ENCODE measurements at regions not wholly inside any gene's neighbourhood (a gene's known extent, or its start where the extent isn't known, plus 50 kb on each side); places are given as distances from the start of the nearest gene placed in this dataset.

- TF ChIP-seq USF1 (IDR thresholded peaks at IDR 0.05) (no peak), FOXM1 (IDR thresholded peaks at IDR 0.05; ENCODE audit: borderline replicate concordance, low read depth) (no peak), CREB1 (IDR thresholded peaks at IDR 0.05; ENCODE audit: low read depth) (no peak), RAD21 (IDR thresholded peaks at IDR 0.05; ENCODE audit: low read depth) (no peak), MAX (IDR thresholded peaks at IDR 0.05) (no peak), NFIC (IDR thresholded peaks at IDR 0.05) (no peak)
These were observed 76.1 kb downstream of the SIPA1L2 start for GRCh38 chr1:232553809-232554208.

- TF ChIP-seq TEAD4 (IDR thresholded peaks at IDR 0.05) (no peak), TCF12 (IDR thresholded peaks at IDR 0.05; ENCODE audit: low read depth) (no peak), ZBTB7A (IDR thresholded peaks at IDR 0.05; ENCODE audit: low read depth) (no peak), TAF1 (IDR thresholded peaks at IDR 0.05; ENCODE audit: low read depth) (no peak), YY1 (IDR thresholded peaks at IDR 0.05; ENCODE audit: low read depth) (no peak), FOXM1 (IDR thresholded peaks at IDR 0.05; ENCODE audit: borderline replicate concordance, low read depth) (no peak), EP300 (IDR thresholded peaks at IDR 0.05; ENCODE audit: borderline replicate concordance) (no peak), RAD21 (IDR thresholded peaks at IDR 0.05; ENCODE audit: low read depth) (no peak), NFIC (IDR thresholded peaks at IDR 0.05) (no peak), MAX (IDR thresholded peaks at IDR 0.05) (no peak), CEBPB (IDR thresholded peaks at IDR 0.05) (no peak), USF1 (IDR thresholded peaks at IDR 0.05) (no peak), EGR1 (IDR thresholded peaks at IDR 0.05) (no peak), CREB1 (IDR thresholded peaks at IDR 0.05; ENCODE audit: low read depth) (no peak), REST (IDR thresholded peaks at IDR 0.05; ENCODE audit: low read depth) (no peak)
These were observed 76.7 kb downstream of the SIPA1L2 start for GRCh38 chr1:232553050-232553754.

- TF ChIP-seq TAF1 (IDR thresholded peaks at IDR 0.05; ENCODE audit: low read depth) = no peak
- TF ChIP-seq YY1 (IDR thresholded peaks at IDR 0.05; ENCODE audit: low read depth) = no peak
- TF ChIP-seq CEBPB (IDR thresholded peaks at IDR 0.05) = no peak
- no peak for TF ChIP-seq CREB1 (IDR thresholded peaks at IDR 0.05; ENCODE audit: low read depth)
- TF ChIP-seq ZBTB7A (IDR thresholded peaks at IDR 0.05; ENCODE audit: low read depth) = no peak
- no peak for TF ChIP-seq EP300 (IDR thresholded peaks at IDR 0.05; ENCODE audit: borderline replicate concordance)
- no peak for TF ChIP-seq TCF12 (IDR thresholded peaks at IDR 0.05; ENCODE audit: low read depth)
- TF ChIP-seq REST (IDR thresholded peaks at IDR 0.05; ENCODE audit: low read depth) = no peak
- TF ChIP-seq RAD21 (IDR thresholded peaks at IDR 0.05; ENCODE audit: low read depth) = no peak
- TF ChIP-seq MAX (IDR thresholded peaks at IDR 0.05) = no peak
- no peak for TF ChIP-seq EGR1 (IDR thresholded peaks at IDR 0.05)
- TF ChIP-seq FOXM1 (IDR thresholded peaks at IDR 0.05; ENCODE audit: borderline replicate concordance, low read depth) = no peak
- no peak for TF ChIP-seq NFIC (IDR thresholded peaks at IDR 0.05)
- TF ChIP-seq TEAD4 (IDR thresholded peaks at IDR 0.05) = no peak
- no peak for TF ChIP-seq USF1 (IDR thresholded peaks at IDR 0.05)
These were observed 78.5 kb downstream of the SIPA1L2 start for GRCh38 chr1:232551386-232551785.

- TF ChIP-seq FOXM1 (IDR thresholded peaks at IDR 0.05; ENCODE audit: borderline replicate concordance, low read depth) (no peak), TCF12 (IDR thresholded peaks at IDR 0.05; ENCODE audit: low read depth) (no peak), TEAD4 (IDR thresholded peaks at IDR 0.05) (no peak), MAX (IDR thresholded peaks at IDR 0.05) (no peak), EP300 (IDR thresholded peaks at IDR 0.05; ENCODE audit: borderline replicate concordance) (no peak), REST (IDR thresholded peaks at IDR 0.05; ENCODE audit: low read depth) (no peak), USF1 (IDR thresholded peaks at IDR 0.05) (no peak), ZBTB7A (IDR thresholded peaks at IDR 0.05; ENCODE audit: low read depth) (no peak), RAD21 (IDR thresholded peaks at IDR 0.05; ENCODE audit: low read depth) (no peak), EGR1 (IDR thresholded peaks at IDR 0.05) (no peak)
These were observed 79.9 kb downstream of the SIPA1L2 start for GRCh38 chr1:232550007-232550406.
